NCI-H1930 (cell line): ENCODE measurements at regions not wholly inside any gene's neighbourhood (a gene's known extent, or its start where the extent isn't known, plus 50 kb on each side); places are given as distances from the start of the nearest gene placed in this dataset.

Source experiments
- DNase-seq, 2 experiments: peaks; one replicate each; lab custom pipeline; 2025; lab: John Stamatoyannopoulos, UW

- DNase-seq, result no peak
Observed at GRCh38 chr4:14844061-14844460, 158.2 kb upstream of the CPEB2 start.

DNA sequence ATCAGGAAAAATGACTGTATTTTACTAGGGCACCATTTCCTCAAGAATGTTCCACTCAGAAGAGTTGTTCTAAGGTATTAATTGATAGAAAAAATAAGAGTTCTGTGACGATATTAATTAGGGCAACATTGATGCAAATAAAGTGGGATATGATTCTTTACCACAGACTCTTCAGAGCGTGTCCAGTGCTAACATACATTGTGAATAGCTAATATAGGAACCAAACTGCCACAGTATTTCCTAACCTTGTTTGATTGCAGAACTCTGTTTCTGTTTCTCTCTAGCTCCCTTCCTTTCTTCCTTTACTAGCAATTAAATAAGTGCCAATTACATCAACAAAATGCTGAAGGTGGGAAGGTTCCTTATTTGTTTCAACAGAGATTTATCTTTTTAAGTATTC, 154.1 kb upstream of the CPEB2 start:
- DNase-seq, result no peak

DNA sequence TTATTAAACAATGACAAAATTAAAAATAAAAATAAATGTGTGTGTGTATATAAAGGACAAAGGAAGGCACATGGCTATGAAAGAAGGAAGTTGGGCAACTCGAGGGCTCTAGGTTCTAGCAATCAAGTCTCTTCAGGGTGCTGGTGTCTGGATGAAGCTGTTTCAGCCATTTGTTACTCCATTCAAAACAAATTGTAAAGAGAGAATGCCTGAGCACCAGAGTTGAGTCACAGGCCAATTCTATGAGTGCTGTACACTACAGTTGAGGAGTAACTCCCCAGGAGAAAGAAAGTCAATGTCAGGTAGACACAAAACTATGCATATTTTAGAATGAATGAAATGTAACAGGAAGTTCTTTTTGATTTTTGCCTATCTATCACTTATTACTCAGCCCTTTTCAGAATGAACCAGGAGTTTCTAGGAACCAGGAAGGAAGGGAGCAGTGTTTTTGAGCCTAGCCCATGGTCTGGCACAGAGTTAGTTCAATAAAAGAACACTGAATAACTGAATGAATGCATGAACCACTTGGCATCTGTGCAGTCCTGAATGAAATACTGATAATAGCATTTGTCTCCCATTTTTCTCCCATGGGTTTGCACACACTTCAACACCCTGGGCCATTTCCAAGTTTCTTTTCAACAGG, 151.7 kb upstream of the CPEB2 start:
- DNase-seq, result no peak

GRCh38 chr4:14853176-14853943, 148.9 kb upstream of the CPEB2 start:
- no peak for DNase-seq

GRCh38 chr4:14855719-14856061, 146.6 kb upstream of the CPEB2 start:
- DNase-seq, result no peak

DNA sequence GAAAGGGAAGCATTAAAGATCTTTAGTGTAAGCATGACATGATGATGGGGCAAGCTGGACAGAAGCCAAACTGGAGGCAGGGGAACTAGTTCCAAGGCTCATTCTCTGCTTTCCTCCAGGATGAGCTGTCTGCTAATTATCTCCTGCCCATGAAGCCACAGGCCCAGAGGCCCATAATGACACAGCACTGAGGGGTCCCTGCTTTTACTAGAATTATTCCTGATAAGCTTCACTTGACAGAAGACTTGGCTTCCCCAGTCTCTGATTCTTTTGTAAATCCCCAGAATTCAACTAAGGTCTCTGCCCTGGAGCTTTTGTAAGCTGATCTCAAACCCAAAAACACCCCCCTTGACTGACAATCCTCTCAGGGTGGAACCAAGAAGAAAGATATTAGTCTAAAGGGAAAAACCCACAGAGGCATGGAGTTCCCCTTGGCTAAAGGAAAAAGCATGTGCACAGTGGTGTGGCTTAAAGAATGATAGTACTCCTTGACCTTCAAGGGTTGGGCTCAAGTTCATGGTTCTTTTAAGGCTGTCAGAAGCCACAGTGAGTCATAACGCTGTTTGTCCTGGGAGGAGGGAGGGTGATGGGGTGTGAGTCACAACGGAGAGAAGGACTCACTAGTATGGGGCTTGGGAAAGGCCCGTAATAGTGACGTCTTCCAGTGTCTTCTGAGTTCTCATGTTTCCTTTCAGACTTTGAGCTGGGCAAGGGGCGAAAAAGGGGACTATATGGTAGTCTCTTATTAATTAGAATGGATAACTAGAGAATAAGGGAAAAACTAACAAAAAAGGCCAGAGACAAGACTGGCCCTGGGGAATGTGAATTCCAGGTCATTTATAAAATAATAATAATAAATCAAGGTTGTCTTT, 146.0 kb upstream of the CPEB2 start:
- DNase-seq, result no peak

DNA sequence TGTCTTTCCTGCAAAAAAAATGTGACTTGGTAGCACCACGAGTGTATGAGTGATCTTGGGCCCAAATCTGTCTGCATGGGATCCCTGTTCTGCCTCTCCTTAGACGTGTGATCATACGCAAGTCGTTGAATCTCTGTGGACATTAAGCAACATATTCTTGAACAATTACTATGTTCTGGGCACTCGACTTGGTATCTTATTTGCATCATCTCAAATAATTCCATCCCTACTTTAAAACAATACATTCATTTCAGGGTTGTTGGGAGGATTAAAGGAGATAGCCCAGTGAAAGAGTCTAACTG, 145.4 kb upstream of the CPEB2 start:
- DNase-seq, result no peak

GRCh38 chr4:14857475-14857874, 144.8 kb upstream of the CPEB2 start:
- DNase-seq, result no peak

- DNase-seq, result no peak
Observed at GRCh38 chr4:14857981-14858380, 144.3 kb upstream of the CPEB2 start.

- DNase-seq, result no peak
Observed at GRCh38 chr4:14862891-14863290, 139.4 kb upstream of the CPEB2 start.

DNA sequence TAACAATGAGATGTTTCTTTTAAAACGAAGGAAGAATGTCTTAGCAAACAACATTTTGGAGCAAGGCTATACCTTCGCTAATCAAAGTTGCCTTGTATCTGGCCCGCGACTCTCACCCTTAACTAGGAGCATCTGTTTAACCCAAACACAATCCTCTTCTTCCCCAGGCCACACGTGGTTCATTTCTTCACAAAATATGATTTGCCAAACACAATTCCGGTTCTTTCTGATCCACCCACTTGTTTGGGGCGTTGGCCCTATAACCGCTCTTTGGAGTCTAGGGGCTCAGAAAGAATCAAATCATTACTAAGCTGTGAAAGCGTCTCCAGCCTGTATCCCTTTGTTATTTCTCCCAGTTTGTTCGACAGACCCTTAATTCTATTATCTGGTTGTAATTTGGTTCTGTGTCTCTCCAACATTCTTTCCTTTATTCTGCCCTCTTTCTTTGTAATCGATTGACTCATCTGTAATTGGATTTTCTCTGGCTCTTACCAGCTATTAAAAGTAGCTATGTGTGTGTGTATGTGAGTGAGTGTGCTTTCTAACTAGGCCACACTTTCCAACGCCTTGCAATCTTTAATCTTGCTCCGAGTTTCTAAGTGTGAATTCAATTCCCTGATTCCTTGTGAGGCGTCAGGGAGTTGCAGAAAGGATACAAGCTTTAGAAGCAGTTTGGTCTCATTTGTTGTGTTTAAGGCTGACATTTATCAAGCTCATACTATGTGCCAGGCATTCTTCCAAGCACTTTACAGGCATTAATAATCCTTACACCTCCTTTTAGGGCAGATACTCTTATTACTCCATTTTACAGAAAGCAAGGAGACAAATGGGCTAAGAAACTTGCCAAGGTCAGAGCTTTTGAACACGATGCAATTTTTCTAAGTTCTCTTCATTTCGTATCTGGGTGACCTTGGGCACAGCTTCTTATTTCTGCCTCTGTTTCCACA, 138.6 kb upstream of the CPEB2 start:
- DNase-seq, result no peak

- no peak for DNase-seq
Observed at GRCh38 chr4:14864365-14865030, 137.8 kb upstream of the CPEB2 start.

GRCh38 chr4:14865031-14865366, 137.3 kb upstream of the CPEB2 start:
- DNase-seq, result no peak

DNA sequence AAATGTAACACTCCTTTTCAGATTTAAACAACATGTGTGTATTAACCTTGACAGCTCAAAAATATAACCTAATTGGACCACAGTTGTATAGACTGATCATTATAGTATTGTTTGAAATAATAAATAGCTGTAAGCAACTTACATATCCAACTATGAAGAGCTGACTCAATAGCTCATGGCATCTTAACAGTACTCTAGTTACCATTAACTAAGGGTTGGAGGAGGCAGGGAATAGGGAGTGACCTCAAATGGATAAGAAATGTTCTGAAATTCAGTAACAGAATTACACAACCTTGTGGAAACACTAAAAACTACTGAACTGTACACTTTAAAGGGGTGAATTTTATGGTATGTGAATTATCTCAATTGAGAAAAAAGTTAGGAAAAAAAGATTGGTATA, 136.5 kb upstream of the CPEB2 start:
- DNase-seq, result no peak

DNA sequence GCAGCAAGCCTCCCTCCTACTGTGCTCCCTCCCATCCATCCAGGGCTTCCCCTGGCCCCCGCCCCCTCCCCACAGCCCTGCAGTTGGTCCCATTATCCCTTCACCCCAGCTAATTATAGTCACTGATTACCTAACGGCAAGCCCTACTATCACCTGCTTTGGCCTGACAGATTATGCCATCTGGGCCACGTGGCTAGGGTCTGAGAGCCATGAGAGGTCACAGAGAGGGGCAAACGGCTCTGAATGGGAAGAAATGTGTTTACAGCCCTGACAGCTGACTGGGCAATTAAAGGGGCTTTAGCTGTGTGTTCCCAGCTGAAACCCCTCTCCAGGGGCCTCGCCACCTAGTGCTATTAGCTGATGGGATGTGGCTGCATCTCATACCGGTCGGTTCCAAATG, 134.4 kb upstream of the CPEB2 start:
- DNase-seq, result no peak

DNA sequence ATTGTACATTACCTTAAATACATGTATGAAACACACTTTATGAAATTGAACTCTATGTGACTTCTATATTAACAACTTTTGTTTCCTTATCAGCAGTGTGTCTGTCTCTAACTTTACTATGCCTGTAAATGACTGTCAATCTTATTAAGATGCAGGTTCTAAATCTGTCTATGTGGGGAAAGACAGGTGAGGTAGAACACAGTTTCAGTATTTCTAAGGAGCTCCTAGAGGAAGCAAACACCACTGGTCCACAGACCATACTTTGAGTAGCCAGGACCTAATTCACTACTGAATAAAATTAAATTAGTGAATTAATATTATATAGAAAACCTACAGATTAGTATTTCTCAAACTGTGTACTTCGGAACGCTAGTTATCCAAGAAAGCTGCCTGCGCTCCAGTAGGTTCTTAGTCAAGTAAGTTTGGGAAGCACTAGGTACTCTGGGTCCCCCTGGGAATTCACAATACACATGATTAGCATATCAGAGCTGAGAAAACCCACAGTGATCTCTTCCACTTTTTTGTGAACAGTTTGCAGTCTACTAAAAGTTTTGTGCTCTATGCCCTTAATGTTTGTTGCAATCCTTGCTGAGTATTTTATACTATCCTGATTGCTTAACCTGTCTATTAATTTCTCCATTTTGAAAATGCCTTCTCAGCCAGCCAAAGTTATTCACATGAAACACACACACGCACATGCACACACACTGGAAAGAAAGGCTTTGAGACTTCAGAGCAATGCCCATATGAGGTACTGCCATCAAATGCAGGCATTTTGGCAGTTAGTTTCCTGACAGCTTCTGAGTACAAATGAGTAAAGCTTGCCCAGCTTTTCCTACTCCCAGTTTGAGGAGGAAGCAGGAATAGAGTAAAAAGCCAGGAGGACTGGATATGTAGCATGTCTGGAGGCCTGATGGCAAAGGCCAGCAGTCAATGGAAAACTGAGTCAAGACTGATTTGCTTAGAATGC, 133.6 kb upstream of the CPEB2 start:
- no peak for DNase-seq

DNA sequence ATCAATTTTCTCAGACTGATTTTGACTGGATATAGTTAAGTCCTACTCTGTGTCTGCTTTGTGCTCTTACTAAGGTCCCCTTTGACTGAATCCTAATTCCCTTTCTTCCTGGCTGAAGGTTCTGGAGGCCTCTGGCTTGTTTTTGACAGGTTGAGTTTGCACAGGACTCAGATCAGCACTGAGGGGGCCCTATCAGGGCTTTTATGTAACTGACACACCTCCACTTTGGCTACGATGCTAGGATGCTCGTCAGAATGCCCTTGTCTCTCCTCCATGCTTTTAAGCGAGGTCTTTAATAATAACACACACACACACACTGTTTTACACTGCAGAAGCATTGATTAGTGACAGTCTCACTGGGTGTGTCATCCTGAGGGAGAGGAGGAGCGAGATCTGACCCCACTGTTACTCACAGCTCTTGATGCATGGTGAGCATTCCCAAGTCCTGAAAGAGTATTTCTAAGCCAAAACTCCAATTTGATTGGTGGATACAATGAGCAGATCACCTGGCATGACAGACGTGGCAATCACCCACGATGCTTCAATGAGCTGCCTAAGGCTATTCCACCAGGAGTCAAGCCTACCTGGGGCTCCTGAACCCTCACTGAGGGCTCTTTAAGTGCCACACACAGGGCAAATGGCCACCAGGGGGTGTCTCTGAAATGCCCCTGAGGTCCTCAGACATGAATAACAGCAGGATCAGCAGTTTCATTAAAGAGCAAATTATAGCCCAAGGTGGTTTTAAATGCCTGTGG, 130.4 kb upstream of the CPEB2 start:
- DNase-seq, result no peak

GRCh38 chr4:14874990-14875389, 127.3 kb upstream of the CPEB2 start:
- no peak for DNase-seq
